CD4-positive, alpha-beta T cell treated with Interleukin-6 for 4 hours (primary cell): ENCODE measurements at regions not wholly inside any gene's neighbourhood (a gene's known extent, or its start where the extent isn't known, plus 50 kb on each side); places are given as distances from the start of the nearest gene placed in this dataset.
A peak's percentile ranks its signal among the peaks of the same experiment; 100 is the strongest.

Experiments
- DNase-seq: peaks from one replicate; pipeline ENCODE4 v3.0.0-alpha.2; 2020; ENCODE audit warnings: mixed read lengths

GRCh38 chr5:126311766-126312165, 111.4 kb upstream of the GRAMD2B start:
- no peak for DNase-seq

GRCh38 chr5:126315341-126315740, 107.9 kb upstream of the GRAMD2B start:
- no peak for DNase-seq

- DNase-seq, result no peak
Observed at GRCh38 chr5:126332326-126332725, 90.9 kb upstream of the GRAMD2B start.

- no peak for DNase-seq
Observed at GRCh38 chr5:126334760-126335159, 88.4 kb upstream of the GRAMD2B start.

GRCh38 chr5:126335886-126336285, 87.3 kb upstream of the GRAMD2B start:
- DNase-seq, result no peak

- DNase-seq, result no peak
Observed at GRCh38 chr5:126338635-126339034, 84.6 kb upstream of the GRAMD2B start.

- DNase-seq, result peak; percentile 61
Observed at GRCh38 chr5:126339215-126339805, 83.9 kb upstream of the GRAMD2B start.

- DNase-seq, result no peak
Observed at GRCh38 chr5:126341906-126342630, 81.1 kb upstream of the GRAMD2B start.

- DNase-seq, result no peak
Observed at GRCh38 chr5:126348855-126349635, 74.2 kb upstream of the GRAMD2B start.

- no peak for DNase-seq
Observed at GRCh38 chr5:126351153-126351552, 72.1 kb upstream of the GRAMD2B start.

- DNase-seq, result no peak
Observed at GRCh38 chr5:126354012-126354857, 69.0 kb upstream of the GRAMD2B start.

- peak; percentile 4 for DNase-seq
Observed at GRCh38 chr5:126354858-126355731, 68.1 kb upstream of the GRAMD2B start.

- DNase-seq, result no peak
Observed at GRCh38 chr5:126355940-126356339, 67.3 kb upstream of the GRAMD2B start.

GRCh38 chr5:126357585-126358342, 65.4 kb upstream of the GRAMD2B start:
- no peak for DNase-seq

- no peak for DNase-seq
Observed at GRCh38 chr5:126358525-126358924, 64.7 kb upstream of the GRAMD2B start.

- no peak for DNase-seq
Observed at GRCh38 chr5:126359884-126360283, 63.3 kb upstream of the GRAMD2B start.

GRCh38 chr5:126360467-126360866, 62.7 kb upstream of the GRAMD2B start:
- DNase-seq, result no peak

- DNase-seq, result no peak
Observed at GRCh38 chr5:126363658-126364057, 59.6 kb upstream of the GRAMD2B start.

GRCh38 chr5:126364206-126364902, 58.9 kb upstream of the GRAMD2B start:
- no peak for DNase-seq

GRCh38 chr5:126365446-126366198, 57.6 kb upstream of the GRAMD2B start:
- DNase-seq, result no peak
